Kidney glomerular epithelial cell (primary cell): ENCODE measurements at regions not wholly inside any gene's neighbourhood (a gene's known extent, or its start where the extent isn't known, plus 50 kb on each side); places are given as distances from the start of the nearest gene placed in this dataset.

Experiments
- DNase-seq: peaks from one replicate; lab custom pipeline; 2025; lab: John Stamatoyannopoulos, UW

- DNase-seq, result no peak
These were observed 120.3 kb upstream of the MYL2 start for GRCh38 chr12:111040690-111041089.

- no peak for DNase-seq
These were observed 118.6 kb upstream of the MYL2 start for GRCh38 chr12:111038941-111039340.

- DNase-seq, result no peak
These were observed 117.7 kb upstream of the MYL2 start for GRCh38 chr12:111038077-111038476.

DNA sequence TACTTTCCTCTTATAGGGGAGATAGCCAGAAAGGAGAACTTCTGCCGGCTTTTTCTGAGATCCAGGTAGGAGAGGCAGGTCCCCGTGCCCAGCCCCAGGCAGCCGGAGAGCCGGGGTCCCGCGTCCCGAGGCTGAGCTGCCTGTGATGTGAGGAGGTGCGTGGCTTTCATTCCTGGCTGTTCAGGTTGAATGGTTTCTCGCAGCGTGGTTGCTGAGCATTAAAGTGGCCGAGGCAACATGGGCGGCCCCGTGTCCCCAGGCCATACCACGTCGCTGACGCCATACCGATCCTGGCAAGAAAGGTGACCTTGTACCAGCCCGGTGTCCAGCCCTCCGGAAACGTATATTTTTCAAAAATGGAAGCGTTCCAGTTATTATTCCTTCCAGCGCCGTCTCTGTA lies 116.7 kb upstream of the MYL2 start:
- DNase-seq, result no peak

- DNase-seq, result no peak
These were observed 115.4 kb upstream of the MYL2 start for GRCh38 chr12:111035578-111036301.

DNA sequence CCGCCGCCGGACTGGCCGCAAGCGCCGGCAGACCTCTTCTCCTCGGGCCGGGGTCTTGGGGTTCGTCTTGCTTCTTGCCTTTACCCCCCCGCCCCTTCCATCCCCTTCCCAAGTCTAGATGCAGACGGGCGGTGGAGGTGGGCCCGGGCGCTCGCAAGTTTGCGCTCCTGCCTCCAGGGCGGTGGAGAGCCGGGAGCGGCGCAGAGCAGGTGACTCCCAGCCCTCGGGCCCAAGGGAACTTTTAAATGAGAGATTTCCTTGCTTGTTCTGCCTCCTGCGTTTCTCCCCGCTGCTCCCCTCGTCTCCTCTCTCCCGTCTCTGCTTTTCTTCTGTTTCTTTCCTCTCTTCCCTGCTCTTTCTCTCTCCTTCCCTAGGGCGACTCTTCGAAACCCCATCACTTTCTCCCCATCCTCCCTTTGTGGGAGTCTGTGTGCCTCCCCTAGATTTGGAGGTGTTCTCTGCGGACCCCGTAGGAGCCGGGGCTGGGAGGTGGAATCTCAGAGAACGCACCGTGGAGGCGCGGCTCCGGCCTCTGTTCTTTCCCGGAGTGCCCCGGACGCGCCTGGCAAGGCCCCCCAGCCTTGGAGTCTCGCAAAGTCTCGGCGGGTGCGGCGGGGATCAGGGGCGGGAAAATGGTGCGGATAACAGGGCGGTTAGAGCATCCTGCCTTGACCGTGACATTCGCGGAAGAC lies 114.7 kb upstream of the MYL2 start:
- DNase-seq, result no peak

GRCh38 chr12:111034083-111034885 lies 113.9 kb upstream of the MYL2 start, which contains the start of gene CUX2:
Gene CUX2, plus strand, starts transcription at chr12:111034165.
- no peak for DNase-seq

GRCh38 chr12:111033281-111034082 lies 113.1 kb upstream of the MYL2 start:
- no peak for DNase-seq

DNA sequence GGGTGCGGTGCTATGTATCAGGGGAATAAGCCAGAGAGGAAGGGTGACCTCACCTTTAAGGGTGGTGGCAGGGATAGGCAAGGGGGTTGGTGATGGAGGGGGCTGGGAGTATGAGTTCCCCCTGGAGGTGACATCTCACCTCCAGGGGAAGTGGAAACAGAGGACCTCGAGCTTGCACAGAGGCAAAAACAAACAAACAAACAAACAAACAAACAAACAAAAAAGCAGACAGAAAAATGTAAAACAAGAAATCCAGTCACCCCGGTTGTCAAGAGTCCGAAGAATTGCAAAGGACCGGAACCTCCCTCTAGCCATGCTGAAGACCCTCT lies 112.2 kb upstream of the MYL2 start:
- DNase-seq, result no peak

DNA sequence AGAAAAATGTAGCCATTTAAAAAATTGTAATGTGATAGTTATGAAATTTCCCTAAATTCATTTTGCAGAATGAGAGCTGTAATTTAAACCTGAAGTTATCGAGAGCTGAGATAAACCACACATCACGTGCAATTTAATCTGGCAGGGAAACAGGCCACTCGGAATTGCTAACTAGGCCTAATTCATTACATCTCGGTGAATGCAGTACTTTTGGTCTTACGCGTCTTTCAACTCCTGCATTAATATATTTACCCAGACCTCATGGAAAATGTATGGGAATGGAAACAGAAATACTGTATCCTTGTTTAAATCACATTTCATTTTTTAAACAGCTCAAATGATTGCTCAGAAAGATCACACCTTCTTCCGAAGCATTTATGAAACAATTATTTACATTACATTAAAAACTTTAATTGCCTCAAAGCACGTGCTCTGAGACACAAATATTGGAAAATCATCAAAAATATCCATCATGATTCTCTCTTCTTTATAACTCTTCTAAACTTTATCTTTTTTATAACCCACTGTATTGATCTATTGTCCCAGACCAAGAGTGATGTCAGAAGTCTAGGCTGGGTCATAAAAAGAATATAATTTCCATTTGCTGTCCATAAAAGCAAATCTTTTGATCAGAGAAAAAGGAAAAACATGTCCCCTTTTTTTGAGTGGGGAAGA lies 111.7 kb upstream of the MYL2 start:
- no peak for DNase-seq

- DNase-seq, result no peak
These were observed 110.4 kb upstream of the MYL2 start for GRCh38 chr12:111030800-111031199.

- DNase-seq, result no peak
These were observed 109.4 kb upstream of the MYL2 start for GRCh38 chr12:111029732-111030131.

DNA sequence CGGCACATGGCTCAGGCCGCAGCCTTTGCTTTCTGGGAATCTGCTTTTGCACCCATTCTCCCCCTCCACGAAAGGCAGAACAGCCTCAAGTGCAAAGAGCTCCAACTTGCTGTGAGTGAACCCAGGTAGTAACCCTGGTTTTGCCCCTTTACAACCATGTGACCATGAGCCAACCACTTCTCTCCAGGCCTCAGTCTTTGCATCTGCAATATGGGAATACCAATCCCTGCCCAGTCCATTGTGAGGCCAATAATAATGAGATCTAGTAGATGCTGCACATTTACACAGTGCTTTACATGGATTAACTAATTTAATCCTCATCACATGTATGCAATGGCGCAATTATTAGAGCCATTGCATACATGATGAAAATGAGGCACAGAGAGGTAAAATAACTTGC lies 108.9 kb upstream of the MYL2 start:
- no peak for DNase-seq

- DNase-seq, result no peak
These were observed 108.5 kb upstream of the MYL2 start for GRCh38 chr12:111028830-111029229.

DNA sequence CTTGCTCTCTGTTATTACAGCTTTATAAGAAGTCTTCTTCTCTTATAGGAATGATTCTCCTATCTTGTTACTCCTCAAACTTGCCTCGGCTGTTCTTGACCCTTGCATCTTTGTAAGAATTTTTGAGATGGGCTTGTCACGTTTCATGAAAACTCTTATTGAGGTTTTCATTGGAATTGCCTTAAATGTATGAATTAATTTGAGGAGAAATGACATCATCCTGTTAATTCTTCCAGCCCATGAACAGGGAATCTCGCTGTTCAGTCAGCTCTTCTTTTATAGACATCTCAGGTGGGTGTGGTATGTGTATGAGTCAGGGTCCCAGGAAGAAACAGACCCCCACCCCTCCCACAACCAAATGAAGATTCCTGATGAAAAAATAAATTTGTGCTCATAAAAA lies 107.1 kb upstream of the MYL2 start:
- DNase-seq, result no peak

GRCh38 chr12:111025792-111026430 lies 105.5 kb upstream of the MYL2 start:
- DNase-seq, result no peak

DNA sequence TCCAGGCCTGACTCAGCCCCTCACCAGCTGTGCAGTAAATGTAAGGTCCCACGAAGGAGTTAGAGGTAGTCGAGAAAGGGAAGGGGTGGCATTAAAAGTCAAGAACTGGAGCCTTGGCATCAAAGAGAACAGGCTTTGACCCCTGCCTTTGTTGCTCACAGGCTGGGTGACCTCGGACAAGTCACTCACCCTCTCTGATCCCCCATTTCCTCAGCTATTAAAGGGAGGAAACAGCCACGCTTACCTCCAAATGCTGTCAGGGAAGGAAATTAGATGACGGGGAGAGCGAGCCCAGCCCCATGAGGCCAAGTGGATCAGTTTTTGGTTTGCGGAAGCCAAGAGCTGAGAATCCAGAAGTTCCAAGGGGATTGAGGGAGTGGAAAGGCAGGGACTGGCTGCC lies 104.9 kb upstream of the MYL2 start:
- DNase-seq, result no peak

GRCh38 chr12:111024205-111024801 lies 103.9 kb upstream of the MYL2 start:
- peak; percentile 8 for DNase-seq

GRCh38 chr12:111022386-111022785 lies 102.0 kb upstream of the MYL2 start:
- DNase-seq, result no peak

GRCh38 chr12:111014547-111014946 lies 94.2 kb upstream of the MYL2 start:
- DNase-seq, result no peak

- no peak for DNase-seq
These were observed 92.5 kb upstream of the MYL2 start for GRCh38 chr12:111012918-111013317.
